ENCODE measurements at regions not wholly inside any gene's neighbourhood (a gene's known extent, or its start where the extent isn't known, plus 50 kb on each side); places are given as distances from the start of the nearest gene placed in this dataset.

- TF ChIP-seq RFX5 (IDR thresholded peaks at IDR 0.05; ENCODE audit: low read length) (no peak), POLR2AphosphoS5 (IDR thresholded peaks at IDR 0.05; ENCODE audit: low read depth, low read length) (no peak), PBX3 (IDR thresholded peaks at IDR 0.05) (no peak), MAX (IDR thresholded peaks at IDR 0.05; ENCODE audit: low read depth) (no peak), USF2 (IDR thresholded peaks at IDR 0.05; ENCODE audit: borderline replicate concordance, low read depth, low read length) (no peak), GABPA (IDR thresholded peaks at IDR 0.05; ENCODE audit: low read depth) (no peak), FOXJ3 (CRISPR knock-in tag; IDR thresholded peaks at IDR 0.05) (no peak), ELF1 (IDR thresholded peaks at IDR 0.05) (no peak)
These were observed 298.8 kb downstream of the SLCO4C1 start (continued) for GRCh38 chr5:101997235-101997634.

- ChIA-PET POLR2A (no interaction called here), CTCF (interaction anchor here (2.1 kb wide), 1 partner anchor 17 kb away, joined by 7 read pairs; no protein-coding TSS in a partner anchor)
- no peak overlapping the region for H2AFZ ChIP-seq (ENCODE audit: low read depth)
- 26% methylated on average over 2 of the region's 2 CpGs for WGBS (ENCODE audit: low lambda C conversion rate)
- no peak overlapping the region for H3K4me3 ChIP-seq (ENCODE audit: low read depth in 2 of 2, low read length in 1 of 2)
- no peaks in the 10 kb centered on the region for H3F3A ChIP-seq (replicated peaks; ENCODE audit: insufficient read depth)
- no peaks in the 10 kb centered on the region for H3K36me3 ChIP-seq (replicated peaks in 1 of 2; ENCODE audit: control insufficient read depth in 1 of 2, insufficient read depth in 2 of 2, low read length in 1 of 2)
- no peaks in the 10 kb centered on the region for H3K4me1 ChIP-seq (ENCODE audit: control insufficient read depth in 1 of 2, insufficient read depth in 2 of 2, low read depth in 1 of 2, low read length in 1 of 2)
- no peak overlapping the region for H3K27ac ChIP-seq (ENCODE audit: low read depth in 2 of 2, low read length in 1 of 2)
- H3K9me3 ChIP-seq = no peaks in the 10 kb centered on the region
- H3K9ac ChIP-seq = no peak overlapping the region
- DNase-seq = no peak
- H3K4me2 ChIP-seq = no peak overlapping the region
- TF ChIP-seq RCOR1 (IDR thresholded peaks at IDR 0.05; ENCODE audit: low read length) (no peak), MEF2A (IDR thresholded peaks at IDR 0.05; ENCODE audit: borderline replicate concordance, low read depth) (no peak), JUND (IDR thresholded peaks at IDR 0.05) (no peak), ELF1 (IDR thresholded peaks at IDR 0.05) (no peak), TCF12 (IDR thresholded peaks at IDR 0.05) (no peak), USF2 (IDR thresholded peaks at IDR 0.05; ENCODE audit: borderline replicate concordance, low read depth, low read length) (no peak), PBX3 (IDR thresholded peaks at IDR 0.05) (no peak), FOXJ3 (CRISPR knock-in tag; IDR thresholded peaks at IDR 0.05) (no peak), CTCF (IDR thresholded peaks at IDR 0.05) (no peak), USF1 (IDR thresholded peaks at IDR 0.05; ENCODE audit: borderline replicate concordance, low read depth) (no peak), SMC3 (IDR thresholded peaks at IDR 0.05; ENCODE audit: low read depth, low read length) (no peak), RFX5 (IDR thresholded peaks at IDR 0.05; ENCODE audit: low read length) (no peak), EP300 (IDR thresholded peaks at IDR 0.05; ENCODE audit: borderline replicate concordance in 1 of 2, low read depth in 1 of 2, low read length in 1 of 2) (no peak), MAX (IDR thresholded peaks at IDR 0.05; ENCODE audit: low read depth) (no peak), ZBTB33 (IDR thresholded peaks at IDR 0.05; ENCODE audit: borderline replicate concordance, low read depth) (no peak), FOSL2 (IDR thresholded peaks at IDR 0.05; ENCODE audit: borderline replicate concordance, low read depth) (no peak), GABPA (IDR thresholded peaks at IDR 0.05; ENCODE audit: low read depth) (no peak), RAD21 (IDR thresholded peaks at IDR 0.05; ENCODE audit: low read length) (no peak), TAF1 (IDR thresholded peaks at IDR 0.05; ENCODE audit: borderline replicate concordance, low read depth, low read length) (no peak)
- H3K79me2 ChIP-seq (ENCODE audit: insufficient read depth) = no peaks in the 10 kb centered on the region
- H3K27me3 ChIP-seq (ENCODE audit: insufficient read depth) = no peaks in the 10 kb centered on the region
- H3K9me2 ChIP-seq = no peaks in the 10 kb centered on the region
- H4K20me1 ChIP-seq (ENCODE audit: insufficient read depth) = no peaks in the 10 kb centered on the region
These were observed 300.5 kb downstream of the SLCO4C1 start for GRCh38 chr5:101995585-101995984.

Measured in SK-N-SH (cell line).